ENCODE measurements at regions not wholly inside any gene's neighbourhood (a gene's known extent, or its start where the extent isn't known, plus 50 kb on each side); places are given as distances from the start of the nearest gene placed in this dataset.

DNA sequence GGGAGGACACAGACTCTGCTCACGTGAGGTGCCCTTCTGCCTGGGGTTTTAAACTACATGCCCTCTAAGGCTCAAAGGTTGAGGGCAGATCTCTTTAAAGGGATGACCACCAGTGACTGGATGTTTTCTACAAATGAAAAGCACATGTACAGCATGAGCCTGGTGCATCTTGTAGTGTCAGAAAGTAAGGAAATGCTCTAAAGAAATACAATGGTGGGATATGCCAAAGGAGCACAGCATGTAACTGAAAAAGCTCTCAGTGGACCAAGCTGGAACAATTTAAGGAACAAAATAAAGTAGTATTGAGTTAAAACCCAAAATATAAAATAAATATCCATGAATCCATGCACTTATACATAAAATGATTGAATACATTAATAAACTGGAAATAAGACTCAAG is 78.3 kb upstream of the SEMA6D start:
- H3F3A ChIP-seq (ENCODE audit: insufficient read depth, low read length), result no peaks in the 10 kb centered on the region
- H3K27me3 ChIP-seq (replicated peaks; ENCODE audit: insufficient read depth, low read length), result no peaks in the 10 kb centered on the region
- H3K9me3 ChIP-seq (replicated peaks; ENCODE audit: insufficient read depth, low read length), result no peaks in the 10 kb centered on the region
- no peak overlapping the region for H2AFZ ChIP-seq (ENCODE audit: low read length)
- H3K9ac ChIP-seq (ENCODE audit: low read length), result no peak overlapping the region
- no peak overlapping the region for H3K4me3 ChIP-seq (ENCODE audit: low read length)
- H3K79me2 ChIP-seq (ENCODE audit: low read length), result no peaks in the 10 kb centered on the region
- no peak overlapping the region for H3K4me2 ChIP-seq (ENCODE audit: low read depth, low read length)
- no peak for DNase-seq
- no peaks in the 10 kb centered on the region for H3K4me1 ChIP-seq (ENCODE audit: low read length)
- H3K36me3 ChIP-seq (replicated peaks; ENCODE audit: insufficient read depth, low read length), result no peaks in the 10 kb centered on the region
- no peaks in the 10 kb centered on the region for H3K9me2 ChIP-seq (replicated peaks; ENCODE audit: insufficient read depth, low read length)
- H3K27ac ChIP-seq (ENCODE audit: low read length), result no peak overlapping the region
- TF ChIP-seq EZH2phosphoT487 (IDR thresholded peaks at IDR 0.05; ENCODE audit: low read length), result no peak
- TF ChIP-seq EZH2 (optimal IDR thresholded peaks at IDR 0.05; ENCODE audit: low read depth, low read length), result no peak
- TF ChIP-seq, protein P1, sequence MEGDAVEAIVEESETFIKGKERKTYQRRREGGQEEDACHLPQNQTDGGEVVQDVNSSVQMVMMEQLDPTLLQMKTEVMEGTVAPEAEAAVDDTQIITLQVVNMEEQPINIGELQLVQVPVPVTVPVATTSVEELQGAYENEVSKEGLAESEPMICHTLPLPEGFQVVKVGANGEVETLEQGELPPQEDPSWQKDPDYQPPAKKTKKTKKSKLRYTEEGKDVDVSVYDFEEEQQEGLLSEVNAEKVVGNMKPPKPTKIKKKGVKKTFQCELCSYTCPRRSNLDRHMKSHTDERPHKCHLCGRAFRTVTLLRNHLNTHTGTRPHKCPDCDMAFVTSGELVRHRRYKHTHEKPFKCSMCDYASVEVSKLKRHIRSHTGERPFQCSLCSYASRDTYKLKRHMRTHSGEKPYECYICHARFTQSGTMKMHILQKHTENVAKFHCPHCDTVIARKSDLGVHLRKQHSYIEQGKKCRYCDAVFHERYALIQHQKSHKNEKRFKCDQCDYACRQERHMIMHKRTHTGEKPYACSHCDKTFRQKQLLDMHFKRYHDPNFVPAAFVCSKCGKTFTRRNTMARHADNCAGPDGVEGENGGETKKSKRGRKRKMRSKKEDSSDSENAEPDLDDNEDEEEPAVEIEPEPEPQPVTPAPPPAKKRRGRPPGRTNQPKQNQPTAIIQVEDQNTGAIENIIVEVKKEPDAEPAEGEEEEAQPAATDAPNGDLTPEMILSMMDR (IDR thresholded peaks at IDR 0.05; ENCODE audit: low read length), result no peak
- H4K20me1 ChIP-seq (ENCODE audit: insufficient read depth, low read length), result no peaks in the 10 kb centered on the region

DNA sequence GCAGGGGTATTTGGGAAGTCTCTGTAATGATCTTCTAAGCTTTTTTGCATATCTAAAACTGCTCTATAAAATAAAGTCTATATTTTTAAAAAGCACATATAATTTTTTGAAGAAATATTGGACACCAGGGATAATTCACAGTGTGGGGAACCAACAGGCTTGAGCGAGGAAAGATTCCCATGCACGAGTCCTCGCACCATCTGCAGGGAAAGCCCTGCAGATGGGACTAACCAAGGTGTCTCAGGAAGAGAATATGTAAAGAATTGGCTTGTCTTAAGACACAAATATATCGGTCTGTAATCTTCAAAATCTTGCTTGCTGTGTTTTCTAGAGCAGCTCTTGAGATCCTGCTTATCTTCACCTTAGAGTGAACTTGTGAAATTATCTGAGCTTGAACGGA is 77.2 kb upstream of the SEMA6D start:
- H3K36me3 ChIP-seq (replicated peaks; ENCODE audit: insufficient read depth, low read length), result no peaks in the 10 kb centered on the region
- H3K27ac ChIP-seq (ENCODE audit: low read length), result no peak overlapping the region
- H3K9ac ChIP-seq (ENCODE audit: low read length), result no peak overlapping the region
- no peaks in the 10 kb centered on the region for H3K9me2 ChIP-seq (replicated peaks; ENCODE audit: insufficient read depth, low read length)
- no peak overlapping the region for H3K4me3 ChIP-seq (ENCODE audit: low read length)
- H4K20me1 ChIP-seq (ENCODE audit: insufficient read depth, low read length), result no peaks in the 10 kb centered on the region
- H3K9me3 ChIP-seq (replicated peaks; ENCODE audit: insufficient read depth, low read length), result no peaks in the 10 kb centered on the region
- no peak overlapping the region for H3K4me2 ChIP-seq (ENCODE audit: low read depth, low read length)
- H2AFZ ChIP-seq (ENCODE audit: low read length), result no peak overlapping the region
- TF ChIP-seq EZH2phosphoT487 (IDR thresholded peaks at IDR 0.05; ENCODE audit: low read length), result no peak
- no peak for TF ChIP-seq EZH2 (optimal IDR thresholded peaks at IDR 0.05; ENCODE audit: low read depth, low read length)
- TF ChIP-seq, protein P1 (IDR thresholded peaks at IDR 0.05; ENCODE audit: low read length), result no peak
- DNase-seq, result no peak
- H3F3A ChIP-seq (ENCODE audit: insufficient read depth, low read length), result no peaks in the 10 kb centered on the region
- no peaks in the 10 kb centered on the region for H3K4me1 ChIP-seq (ENCODE audit: low read length)
- no peaks in the 10 kb centered on the region for H3K79me2 ChIP-seq (ENCODE audit: low read length)
- H3K27me3 ChIP-seq (replicated peaks; ENCODE audit: insufficient read depth, low read length), result no peaks in the 10 kb centered on the region

DNA sequence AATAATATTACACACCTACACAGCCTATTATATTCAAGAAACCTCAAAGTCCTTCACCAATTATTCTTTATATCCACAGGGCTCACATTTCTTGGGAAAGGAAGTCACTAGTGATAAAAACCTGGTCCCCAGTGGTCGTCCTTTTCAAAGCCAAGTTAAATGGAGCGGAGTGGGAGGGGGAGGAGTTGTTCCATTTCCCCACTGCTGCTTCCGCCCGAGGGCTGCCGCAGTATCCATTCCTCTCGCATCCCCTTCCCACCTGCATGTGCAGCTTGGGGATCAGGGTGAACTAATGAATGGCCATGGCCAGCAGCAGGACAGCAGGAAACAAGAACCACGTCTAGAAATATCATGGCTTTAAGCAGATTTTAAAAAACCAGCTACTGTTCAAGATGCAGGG is 76.4 kb upstream of the SEMA6D start:
- Histone ChIP-seq H3K9me3 (replicated peaks; ENCODE audit: insufficient read depth, low read length) (no peaks in the 10 kb centered on the region), H3K4me3 (ENCODE audit: low read length) (no peak overlapping the region), H3F3A (ENCODE audit: insufficient read depth, low read length) (no peaks in the 10 kb centered on the region), H2AFZ (ENCODE audit: low read length) (no peak overlapping the region), H3K4me2 (ENCODE audit: low read depth, low read length) (no peak overlapping the region), H3K9me2 (replicated peaks; ENCODE audit: insufficient read depth, low read length) (no peaks in the 10 kb centered on the region), H3K36me3 (replicated peaks; ENCODE audit: insufficient read depth, low read length) (no peaks in the 10 kb centered on the region), H3K27ac (ENCODE audit: low read length) (no peak overlapping the region), H3K9ac (ENCODE audit: low read length) (no peak overlapping the region), H3K79me2 (ENCODE audit: low read length) (no peaks in the 10 kb centered on the region), H3K27me3 (replicated peaks; ENCODE audit: insufficient read depth, low read length) (no peaks in the 10 kb centered on the region), H4K20me1 (ENCODE audit: insufficient read depth, low read length) (no peaks in the 10 kb centered on the region), H3K4me1 (ENCODE audit: low read length) (no peaks in the 10 kb centered on the region)
- DNase-seq, result no peak
- TF ChIP-seq EZH2phosphoT487 (IDR thresholded peaks at IDR 0.05; ENCODE audit: low read length) (no peak), EZH2 (optimal IDR thresholded peaks at IDR 0.05; ENCODE audit: low read depth, low read length) (no peak)
- TF ChIP-seq, protein P1 (IDR thresholded peaks at IDR 0.05; ENCODE audit: low read length), result no peak

All from MM.1S (cell line).